T follicular helper cell (primary cell): ENCODE measurements at regions not wholly inside any gene's neighbourhood (a gene's known extent, or its start where the extent isn't known, plus 50 kb on each side); places are given as distances from the start of the nearest gene placed in this dataset.
"Not testable (repeated sequence)": the region's sequence is repeated elsewhere in the genome, so short reads cannot be mapped to it uniquely, and the experiment has no call there.

Experiments
- DNase-seq: peaks from one replicate; pipeline ENCODE4 v3.0.0-alpha.2; 2020; ENCODE audit warnings: low read depth

DNA sequence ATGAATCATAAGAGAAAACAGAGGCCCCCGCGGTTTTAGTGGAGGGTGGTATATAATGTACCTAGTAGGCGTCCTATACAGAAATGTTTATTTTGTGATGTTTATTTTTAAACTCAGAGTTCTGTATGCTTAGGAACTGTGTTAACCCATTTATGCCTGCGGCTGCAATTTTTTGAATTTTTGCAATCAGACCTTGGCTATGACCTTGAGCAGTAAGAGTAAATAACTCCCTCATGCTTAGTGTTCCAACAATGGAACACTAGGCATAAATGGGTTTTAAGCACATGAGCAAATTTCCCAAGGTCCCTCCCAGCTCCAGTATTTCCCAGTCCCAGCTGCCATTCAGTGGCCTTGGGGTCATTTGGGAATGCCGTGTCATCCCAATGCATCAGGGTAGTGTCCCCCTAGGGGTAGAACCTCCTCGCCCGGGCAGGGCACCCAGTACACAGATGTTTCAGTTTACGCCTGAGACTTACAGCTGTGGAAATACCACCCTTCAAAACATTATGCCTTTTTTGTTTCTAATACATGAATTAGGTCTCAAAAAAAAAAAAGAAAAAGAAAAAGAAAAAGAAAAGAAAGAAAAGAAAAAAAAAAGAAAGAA is 605.8 kb upstream of the CDH11 start:
- no peak for DNase-seq

DNA sequence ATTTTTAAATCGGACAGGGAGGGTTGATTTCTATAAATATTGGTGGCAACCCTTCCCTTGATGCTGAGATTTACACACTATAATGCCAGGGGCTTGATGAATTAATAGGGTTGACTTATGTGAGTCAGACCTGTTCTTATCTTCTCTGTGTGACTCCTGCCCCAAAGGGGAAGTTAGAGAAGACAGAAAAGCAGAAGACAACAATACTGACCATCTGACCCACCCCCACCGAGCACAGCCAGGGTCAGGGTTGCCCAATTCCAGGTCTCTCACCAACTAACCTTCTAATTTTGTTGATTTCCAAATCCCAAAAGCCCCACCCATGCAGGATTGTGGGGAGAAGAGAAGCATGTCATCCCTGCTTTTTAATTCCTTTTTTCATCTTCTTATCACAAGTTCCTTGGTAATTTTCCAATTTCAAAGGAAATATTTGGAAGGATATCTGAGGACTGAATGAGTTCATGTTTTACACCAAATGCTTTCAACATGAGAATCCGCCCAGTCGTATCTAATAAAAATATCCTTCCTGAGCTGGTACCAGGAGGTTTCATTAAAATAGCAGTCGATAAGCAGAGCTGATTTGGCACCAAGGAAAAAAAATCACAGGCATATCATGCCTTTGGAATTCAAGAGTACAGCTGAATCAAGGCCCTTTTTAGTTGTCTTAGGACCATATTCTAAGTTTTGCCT is 603.4 kb upstream of the CDH11 start:
- DNase-seq: no peak

DNA sequence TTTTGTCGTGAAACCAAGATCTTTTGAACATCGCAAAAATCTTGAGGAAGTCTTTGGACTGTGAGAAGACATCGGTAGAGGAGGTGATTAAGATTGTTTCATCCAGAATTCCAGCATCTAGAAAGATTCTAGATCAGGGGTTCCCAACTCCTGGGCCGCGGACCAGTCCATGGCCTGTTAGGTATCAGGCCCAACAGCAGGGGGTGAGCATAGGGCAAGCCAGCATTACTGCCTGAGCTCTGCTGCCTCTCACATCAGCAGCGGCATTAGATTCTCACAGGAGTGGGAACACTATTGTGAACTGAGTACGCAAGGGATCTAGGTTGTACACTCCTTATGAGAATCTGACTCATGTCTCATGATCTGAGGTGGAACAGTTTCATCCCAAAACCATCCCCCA is 600.6 kb upstream of the CDH11 start:
- DNase-seq: no peak

DNA sequence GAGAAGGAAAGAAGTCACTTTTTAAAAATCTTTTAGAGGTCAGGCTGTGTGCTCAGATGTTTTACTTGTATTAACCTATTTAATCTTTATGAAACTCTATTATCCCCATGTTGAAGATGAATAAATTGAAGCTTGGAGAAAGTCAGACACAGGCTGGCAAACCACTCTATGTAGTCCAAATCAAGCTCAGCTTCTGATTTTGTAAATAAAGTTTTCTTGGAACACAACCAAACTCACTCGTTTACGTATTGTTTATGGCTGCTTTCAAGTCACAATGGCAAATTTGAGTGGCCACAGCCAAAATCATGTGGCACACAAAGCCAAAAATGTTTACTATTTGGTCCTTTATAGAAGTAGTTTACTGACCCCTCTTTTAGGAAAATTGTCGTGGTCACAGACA is 596.0 kb upstream of the CDH11 start:
- no peak for DNase-seq

DNA sequence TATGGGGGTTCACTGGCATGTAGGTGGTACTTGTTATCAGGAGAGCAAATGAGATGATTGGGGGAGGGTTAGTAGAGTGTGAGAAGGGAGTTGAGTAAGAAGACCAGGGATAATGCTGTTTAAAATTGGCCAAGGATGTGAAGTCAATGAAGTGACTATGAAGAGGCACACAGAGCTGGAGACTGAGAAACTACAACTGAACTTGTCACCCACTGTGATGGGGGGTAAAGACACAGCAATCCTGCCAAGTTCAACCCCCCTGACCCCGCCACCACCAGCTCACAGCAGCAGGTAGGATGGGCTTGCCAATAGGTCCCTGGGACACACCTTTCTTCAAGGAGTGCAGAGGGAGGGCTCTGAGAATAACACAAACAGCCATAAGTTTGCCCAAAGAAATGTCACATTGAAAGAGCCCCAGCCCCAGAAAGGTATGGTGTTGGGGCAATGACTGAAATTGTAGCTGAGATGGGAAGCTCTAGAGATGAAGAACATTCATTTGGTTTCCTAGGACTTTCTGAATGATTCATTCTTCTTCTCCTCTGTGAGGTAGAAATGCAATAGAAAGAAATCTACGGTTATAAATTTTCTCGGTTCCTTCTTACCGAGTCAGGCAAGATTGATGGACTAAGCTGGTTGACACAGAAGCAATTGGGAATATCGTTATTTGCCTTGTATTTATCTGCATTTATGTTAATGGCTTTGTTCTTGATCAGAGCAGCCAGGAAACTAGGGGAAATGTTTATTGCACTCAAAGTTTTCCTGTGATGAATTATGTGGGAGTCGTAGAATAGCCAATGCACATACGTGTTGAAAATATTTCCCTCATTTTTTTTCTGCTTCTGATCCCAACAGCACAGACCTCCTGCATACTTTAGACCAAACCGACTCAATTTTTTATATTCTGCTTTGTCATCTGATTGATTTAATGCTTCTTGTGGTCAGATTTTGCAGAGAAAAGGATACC is 595.2 kb upstream of the CDH11 start:
- DNase-seq: no peak

DNA sequence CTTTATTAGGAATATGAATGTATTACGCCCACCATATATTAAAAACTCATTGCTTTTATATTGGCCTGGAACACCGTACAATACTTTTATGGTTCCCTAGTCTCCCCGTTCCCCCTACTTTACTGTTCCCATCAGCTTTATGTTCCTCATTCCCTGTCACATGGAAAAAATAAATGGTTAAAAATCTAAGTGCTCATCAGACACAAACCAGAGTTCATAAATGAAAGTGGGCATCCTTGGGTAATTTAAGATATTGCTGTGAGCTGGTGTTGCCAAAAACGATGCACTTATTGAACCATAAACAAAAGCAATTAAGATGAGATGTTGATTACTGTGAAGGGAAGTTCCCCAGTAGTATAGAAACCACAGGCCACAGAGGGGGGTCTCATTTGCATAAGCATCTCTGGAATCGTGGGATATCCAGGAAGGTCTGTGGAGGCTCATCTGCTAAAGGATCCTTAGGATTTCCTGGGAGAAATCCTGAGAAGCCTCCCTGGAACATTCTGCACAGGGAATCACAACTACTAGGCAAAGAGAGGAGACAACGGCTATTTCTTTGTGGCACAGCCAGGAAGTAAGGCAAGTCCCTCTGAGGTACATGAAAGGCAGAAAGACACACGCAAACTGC is 591.4 kb upstream of the CDH11 start:
- DNase-seq: no peak

DNA sequence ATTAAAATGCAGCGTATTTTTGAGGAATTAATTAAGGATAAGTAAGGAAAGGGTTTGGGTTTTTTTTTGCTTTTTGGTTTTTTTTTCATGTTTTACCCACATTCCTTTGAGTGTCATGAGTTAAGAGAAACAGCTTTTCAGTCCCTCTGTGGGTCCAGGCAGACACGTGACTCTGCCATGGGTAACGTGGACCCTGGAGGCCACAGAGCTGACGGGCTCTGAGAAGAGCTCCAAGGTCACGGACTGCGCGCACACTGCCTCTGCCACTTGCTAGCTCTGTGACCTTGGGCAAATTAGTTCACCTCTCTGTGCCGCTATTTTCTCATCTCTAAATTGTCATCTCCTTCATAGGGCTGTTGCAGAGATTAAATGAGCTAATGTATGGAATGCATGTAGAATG is 588.2 kb upstream of the CDH11 start:
- no peak for DNase-seq

DNA sequence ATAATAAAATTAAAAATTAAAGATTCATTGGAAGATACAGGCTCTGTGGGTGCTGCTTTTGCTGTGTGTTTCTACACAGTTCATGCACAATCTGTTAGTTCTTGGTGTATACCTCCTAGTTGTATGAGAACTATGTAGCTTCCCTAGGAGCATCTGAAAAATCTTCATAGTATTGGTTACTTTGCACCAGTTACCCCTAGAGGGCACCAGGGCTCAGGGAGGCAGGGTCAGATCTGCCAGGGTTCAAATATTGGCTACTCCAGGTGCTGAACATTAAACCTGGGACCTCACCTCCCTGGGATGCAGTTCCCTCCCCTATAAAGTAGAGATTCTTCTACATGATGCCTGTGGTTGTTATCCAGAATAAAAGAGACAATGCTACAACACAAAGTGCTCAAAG is 583.0 kb upstream of the CDH11 start:
- DNase-seq: no peak

DNA sequence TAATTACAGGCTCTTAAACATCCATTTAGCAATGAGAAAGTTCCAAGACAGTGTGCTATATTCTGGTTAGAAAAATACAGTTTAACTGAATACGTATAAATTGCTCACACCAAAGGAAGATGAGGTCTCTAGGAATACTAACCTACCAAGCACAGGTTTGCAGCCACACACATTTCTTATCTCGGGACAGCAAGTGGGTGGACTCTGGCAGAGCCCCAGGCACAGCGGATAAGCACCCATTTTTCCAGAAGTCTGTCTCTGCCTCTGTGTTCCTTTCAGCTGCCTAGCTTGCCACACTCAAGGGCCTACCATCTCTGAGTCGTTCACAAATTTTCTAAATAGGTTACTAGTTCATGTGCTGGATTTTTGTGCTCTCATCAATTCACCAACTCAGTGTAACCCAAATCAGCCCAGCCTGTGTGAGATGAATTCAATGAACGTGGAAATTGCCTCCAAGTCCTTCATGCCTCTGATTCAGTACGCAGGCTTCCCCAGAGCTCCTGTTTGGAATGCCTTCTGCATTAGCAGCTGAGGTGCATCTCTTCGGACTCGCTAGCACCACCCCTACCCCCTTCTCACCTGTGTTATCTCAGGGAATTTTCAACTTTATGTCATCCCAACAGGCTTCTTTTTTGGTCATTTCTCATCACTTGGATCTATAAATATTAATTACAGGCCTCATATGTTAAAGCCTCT is 581.0 kb upstream of the CDH11 start:
- no peak for DNase-seq

DNA sequence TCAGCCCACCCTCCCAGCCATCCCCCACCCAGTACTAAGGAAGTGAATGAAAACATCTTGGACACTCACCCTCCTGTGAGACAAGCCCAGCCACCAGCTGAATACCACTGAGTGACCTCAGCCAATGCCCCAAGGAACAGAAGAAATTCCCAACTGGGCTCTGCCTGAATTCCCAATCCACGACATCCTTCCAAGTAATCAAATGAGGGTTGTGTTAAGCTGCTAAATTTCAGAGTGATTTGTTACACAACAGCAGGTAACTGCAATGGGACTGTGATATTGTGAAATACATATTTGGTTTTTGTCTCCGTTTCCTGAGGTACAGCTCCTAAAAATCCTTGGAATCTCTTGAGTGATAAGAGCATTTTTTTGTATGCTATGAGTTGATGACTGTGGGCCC is 578.7 kb upstream of the CDH11 start:
- DNase-seq: no peak

DNA sequence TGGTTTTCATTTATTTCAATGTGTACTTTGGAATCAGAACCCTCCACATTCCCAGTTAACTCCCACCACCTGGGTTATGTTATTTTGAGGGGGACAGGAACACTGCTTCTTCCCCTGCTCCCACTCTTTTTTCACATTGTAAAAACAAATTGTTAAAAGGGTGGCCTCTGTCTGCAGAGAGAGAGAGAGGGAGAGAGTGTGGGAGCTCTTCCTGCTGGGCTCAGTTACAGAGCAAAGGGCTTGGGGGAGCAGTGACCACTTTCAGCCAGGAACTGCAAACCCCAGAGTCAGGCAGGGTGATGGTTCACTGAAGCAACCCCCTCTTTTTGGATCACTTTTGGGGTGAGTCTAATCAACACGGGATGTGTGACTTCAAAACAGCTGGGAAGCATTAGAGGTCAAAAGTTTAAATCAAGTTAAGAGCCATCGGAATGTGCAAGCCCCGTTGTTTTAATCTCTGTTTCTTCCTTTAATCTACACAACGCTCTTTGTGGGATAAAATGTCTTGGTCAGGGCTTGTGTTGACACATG is 577.0 kb upstream of the CDH11 start:
- DNase-seq: no peak

DNA sequence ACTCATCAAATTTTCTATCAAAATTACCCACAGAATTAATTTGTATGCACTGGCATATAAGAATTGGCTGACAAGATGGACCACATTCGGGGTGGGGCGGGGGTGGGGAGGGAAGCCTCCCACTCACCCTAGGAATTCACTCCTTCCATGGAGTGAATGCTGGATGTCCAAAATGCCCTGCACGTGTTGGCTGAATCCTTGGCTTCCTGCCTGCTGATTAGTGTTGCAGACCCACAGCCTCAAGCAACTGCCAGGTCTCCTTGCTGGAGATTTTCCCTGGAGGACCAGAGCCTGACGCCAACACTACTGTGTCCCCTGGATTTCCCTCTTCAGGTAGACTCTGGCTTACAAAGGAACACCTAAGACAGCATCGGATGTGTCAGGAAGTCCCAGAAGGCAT is 575.7 kb upstream of the CDH11 start:
- DNase-seq: no peak

DNA sequence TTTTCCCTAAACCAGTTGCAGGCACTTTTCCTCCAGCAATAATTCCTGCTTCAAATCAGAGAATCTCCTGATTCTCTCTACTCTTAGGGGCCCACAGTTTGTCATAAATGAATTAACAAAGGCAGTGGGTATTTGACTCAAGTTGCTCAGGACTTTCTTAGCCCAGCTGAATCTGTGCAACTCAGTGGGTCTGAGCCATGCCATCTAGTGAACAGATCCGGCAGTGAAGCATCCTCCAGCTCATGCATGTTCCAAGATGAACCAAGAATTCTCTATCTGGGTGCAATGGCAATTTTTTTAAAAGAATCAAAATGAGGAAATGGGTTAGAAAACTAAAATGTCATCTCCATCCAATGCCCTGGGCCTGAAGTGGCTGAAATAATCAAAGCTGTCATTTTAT is 575.2 kb upstream of the CDH11 start:
- DNase-seq: no peak

DNA sequence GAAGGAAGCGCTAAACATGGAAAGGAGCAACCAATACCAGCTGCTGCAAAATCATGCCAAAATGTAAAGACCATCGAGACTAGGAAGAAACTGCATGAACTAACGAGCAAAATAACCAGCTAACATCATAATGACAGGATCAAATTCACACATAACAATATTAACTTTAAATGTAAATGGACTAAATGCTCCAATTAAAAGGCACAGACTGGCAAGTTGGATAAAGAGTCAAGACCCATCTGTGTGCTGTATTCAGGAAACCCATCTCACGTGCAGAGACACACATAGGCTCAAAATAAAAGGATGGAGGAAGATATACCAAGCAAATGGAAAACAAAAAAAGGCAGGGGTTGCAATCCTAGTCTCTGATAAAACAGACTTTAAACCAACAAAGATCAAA is 570.0 kb upstream of the CDH11 start:
- DNase-seq: not testable (repeated sequence)

DNA sequence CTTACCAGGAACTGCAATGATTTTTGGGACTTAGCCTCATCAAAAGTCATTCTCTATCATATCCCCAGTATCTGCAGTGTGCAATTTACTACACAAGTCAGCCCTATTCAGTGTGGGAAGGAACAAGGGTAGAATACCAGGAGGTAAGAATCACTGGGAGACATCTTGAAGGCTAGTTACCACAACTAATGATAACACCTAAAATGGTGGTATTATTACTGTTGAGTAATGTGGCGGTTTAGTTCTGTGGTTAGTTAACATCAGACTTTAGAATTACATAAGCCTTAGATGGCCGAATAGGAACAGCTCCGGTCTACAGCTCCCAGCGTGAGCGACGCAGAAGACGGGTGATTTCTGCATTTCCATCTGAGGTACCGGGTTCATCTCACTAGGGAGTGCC is 567.9 kb upstream of the CDH11 start:
- DNase-seq: no peak

DNA sequence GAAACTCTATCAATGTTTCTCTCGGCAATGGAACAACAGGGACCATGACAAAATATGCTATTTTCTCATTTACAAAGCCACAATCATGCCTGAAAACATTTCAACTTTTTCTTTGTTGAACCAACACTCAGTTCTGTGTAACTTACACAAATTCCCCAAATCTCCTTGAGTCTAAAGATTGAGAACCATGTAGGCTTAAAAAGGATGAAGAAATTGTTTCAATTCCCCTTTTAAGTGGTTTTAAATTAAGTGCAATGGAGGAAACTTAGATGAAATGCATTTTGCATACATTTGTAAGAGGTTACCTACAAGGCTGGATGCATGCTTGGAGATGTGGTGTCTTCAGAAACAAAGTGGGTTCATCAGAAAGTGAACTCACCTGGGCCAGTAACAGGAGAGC is 566.4 kb upstream of the CDH11 start:
- no peak for DNase-seq

DNA sequence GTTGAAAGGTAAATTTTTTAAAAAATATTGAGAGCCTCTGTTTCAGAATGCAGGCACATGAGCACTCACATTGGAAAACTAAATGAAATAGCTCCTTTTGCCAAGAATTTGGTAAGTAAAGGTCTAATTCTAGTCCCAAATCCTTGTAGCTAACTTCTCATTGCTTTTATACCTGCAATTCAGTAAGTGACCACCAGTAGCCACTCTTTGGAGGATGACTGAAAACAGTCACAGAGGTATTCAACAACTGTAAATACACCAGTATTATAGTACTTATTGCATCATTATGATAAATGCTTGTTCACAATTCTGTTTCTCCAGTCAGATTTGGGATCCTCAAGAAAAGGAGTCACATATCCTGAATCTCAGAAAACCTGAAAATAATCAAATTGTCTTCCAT is 562.4 kb upstream of the CDH11 start:
- no peak for DNase-seq

DNA sequence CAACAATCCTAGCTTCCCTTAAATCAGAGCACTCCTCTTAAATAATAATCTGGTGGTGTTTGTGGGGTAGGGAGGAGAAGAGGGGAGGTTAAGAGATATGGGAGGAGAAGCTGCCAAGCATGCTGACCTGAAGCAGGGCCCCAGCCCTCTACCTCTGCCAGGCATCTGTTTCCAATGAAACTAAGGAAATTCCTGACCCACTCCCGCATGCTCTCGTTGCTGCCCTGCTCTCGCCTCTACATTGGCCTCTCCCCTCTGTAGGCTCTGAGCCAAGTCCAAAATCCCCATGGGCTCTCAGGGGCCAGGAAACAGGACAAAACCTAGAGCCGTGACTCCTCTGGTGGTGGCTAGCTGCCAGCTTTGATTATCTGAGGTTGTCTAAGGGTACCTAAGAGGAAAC is 559.5 kb upstream of the CDH11 start:
- no peak for DNase-seq

DNA sequence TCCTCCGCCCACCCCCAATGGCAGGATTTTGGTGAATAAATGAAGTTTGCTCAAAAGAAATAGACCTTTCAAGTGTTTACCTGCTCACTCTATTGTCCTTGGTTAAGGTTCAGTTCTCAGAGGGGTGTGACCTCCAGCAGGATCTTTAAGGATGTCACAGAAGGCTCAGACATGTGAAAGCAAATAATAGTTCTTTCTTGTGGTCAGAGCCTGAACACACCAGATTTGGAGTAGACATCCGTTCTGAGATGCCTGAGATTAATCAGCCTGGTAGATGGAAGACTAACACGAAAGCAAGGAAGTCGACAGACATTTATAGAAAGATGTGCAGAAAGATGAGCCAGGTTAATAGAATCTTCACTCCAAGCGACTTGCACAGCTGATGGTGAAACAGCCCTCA is 557.9 kb upstream of the CDH11 start:
- no peak for DNase-seq

DNA sequence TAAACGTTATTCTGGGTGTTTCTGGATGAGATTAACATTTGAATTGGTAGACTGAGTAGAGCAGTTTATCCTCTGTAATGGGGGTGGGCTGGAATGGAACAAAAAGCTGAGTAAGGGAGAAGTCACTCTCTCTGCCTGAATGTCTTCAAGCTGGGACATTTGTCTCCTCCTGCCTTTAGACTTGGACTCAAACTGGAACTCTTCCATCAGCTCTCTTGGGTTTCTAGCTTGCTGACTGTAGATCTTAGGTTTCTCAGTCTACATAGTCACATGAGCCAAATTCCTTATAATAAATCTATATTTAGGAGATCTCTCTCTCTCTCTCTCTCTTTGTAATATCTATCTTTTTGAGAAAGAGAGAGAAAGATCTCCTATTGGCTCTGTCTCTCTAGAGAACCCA is 553.3 kb upstream of the CDH11 start:
- no peak for DNase-seq

DNA sequence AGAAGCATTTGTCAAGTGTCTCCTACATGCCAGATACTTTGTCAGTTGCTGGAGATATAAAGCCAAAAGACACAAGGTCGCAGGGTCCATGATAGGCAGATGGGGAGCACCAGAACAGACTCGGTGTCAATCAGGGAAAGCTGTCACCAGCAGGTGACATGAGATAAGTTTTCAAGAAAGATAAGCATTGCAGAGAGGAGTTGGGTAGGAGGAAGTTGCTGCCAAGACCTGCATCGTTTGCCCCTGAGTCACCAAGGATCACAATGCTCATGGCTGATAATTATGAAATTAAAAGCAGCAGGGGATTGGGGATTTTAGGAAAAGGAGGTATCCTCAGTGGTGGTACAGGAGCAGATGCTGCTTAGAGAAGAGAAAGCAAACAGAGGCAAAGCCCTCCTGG is 551.1 kb upstream of the CDH11 start:
- no peak for DNase-seq

DNA sequence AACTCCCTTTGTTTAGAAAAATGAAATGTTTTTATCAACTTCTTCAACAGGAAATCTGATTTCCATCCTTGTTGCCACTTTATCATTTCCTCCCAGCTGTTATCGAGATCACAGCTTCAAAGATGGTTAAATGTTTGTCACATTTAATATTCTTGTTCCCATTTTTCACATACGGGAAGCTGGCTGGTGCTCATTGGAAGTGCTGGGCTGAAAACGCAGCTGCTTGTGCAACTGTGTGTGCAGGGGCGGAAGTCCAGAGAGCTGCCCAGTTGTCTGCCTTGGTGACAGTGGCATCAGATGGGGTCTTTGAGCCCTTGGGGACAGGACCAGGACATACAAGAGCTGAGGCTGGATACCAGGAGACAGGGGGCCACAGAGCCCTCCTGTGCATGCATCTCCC is 549.2 kb upstream of the CDH11 start:
- no peak for DNase-seq
